GM21717 (cell line): ENCODE measurements at regions not wholly inside any gene's neighbourhood (a gene's known extent, or its start where the extent isn't known, plus 50 kb on each side); places are given as distances from the start of the nearest gene placed in this dataset.
"Not testable (repeated sequence)": the region's sequence is repeated elsewhere in the genome, so short reads cannot be mapped to it uniquely, and the experiment has no call there.

Experiments
- ATAC-seq: cut with Tn5 transposase; IDR thresholded peaks from one replicate; pipeline ENCODE4 v1.9.1; 2021; ENCODE audit warnings: mild to moderate bottlenecking, moderate library complexity; ENCODE audit not compliant: unreplicated experiment

DNA sequence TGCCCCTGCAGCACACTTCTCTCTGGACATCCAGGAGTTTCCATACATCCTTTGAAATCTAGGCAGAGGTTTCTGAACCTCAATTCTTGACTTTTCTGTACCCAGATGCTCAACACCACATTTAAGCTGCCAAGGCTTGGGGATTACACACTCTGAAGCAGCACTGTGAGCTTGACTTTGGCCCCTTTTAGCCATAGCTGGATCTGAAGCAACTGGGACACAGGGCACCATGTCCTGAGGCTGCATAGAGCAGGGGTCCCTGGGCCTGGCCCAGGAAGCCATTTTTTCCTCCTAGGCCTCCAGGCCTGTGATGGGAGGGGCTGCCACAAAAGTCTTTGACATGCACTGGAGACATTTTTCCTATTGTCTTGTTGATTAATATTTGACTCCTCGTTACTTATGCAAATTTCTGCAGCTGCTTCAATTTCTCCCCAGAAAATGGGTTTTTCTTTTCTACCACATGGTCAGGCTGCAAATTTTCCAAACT, 694.0 kb downstream of the DIPK2A start:
- ATAC-seq: no peak

DNA sequence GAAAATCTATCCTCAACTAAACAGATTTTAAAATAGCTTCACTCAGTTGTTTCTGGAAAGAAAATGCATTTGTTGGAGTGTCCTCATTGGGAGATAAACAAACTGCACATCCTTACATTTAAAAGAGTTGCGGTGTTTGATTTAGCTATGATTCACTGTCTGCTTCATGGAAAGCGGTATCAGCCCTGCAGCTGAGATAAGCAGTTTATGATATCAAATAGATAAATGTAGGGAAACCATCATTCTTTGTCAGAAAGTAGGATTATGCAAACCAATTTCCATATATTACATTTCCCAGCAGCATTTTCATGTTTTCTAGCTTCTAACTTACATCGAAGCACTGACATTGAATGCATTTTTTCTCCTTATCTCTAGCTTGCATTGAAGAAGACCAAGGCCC, 698.9 kb downstream of the DIPK2A start:
- ATAC-seq: no peak

DNA sequence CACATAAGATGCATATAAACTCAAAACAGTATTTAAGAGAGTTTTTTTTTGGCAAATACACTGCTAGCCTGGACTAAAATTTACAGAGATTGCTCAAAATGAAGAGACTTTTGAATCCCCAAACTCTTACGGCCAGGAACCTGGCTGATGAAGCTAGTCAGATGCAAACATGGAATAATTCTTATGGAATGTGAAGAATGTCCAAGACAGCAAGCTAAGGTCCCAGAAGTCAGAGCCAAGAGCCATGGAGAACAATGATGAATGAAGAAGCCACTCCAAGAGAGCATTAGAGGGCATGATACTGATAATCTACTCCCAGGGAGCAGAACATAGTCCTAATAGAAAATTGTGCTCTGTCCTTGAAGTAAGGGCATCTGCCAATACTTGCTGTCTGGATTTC, 705.5 kb downstream of the DIPK2A start:
- no peak for ATAC-seq

DNA sequence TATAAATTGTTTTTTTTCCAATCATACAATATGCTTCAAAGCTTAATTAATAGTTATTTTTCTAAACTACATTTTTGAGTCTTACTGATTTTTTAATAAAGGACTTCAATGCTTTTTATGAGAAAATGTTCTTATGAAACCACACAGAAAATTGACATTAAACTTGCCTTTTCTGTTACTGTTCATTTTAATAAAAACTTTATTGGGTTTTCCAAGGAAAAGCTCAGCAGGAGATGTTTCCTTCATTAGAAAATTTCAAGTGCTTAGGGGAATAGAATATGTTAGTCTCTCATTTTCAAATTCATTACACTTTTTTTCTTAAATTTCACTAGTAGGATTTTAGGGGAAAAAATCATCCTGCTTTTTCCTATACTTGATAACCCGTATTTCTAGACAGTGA, 711.4 kb downstream of the DIPK2A start:
- no peak for ATAC-seq

DNA sequence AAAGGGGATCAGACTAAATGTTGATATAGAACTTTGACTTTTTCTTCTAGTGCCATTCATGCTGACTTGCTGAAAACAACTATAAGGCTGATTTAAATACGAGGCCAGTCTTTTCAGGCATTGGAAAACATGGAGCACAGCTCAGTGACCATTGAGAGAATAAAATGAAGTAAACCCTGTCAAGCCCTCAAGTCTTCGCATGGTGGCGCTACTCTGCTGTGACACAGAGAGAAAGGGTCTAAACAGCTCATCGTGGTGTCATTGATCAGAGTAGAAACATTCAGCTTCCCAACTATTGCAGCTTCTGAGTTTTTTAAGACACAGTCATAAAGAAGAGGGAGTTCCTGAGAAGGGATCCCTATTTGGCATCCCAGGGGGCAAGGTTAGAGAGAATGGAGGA, 716.2 kb downstream of the DIPK2A start:
- no peak for ATAC-seq

DNA sequence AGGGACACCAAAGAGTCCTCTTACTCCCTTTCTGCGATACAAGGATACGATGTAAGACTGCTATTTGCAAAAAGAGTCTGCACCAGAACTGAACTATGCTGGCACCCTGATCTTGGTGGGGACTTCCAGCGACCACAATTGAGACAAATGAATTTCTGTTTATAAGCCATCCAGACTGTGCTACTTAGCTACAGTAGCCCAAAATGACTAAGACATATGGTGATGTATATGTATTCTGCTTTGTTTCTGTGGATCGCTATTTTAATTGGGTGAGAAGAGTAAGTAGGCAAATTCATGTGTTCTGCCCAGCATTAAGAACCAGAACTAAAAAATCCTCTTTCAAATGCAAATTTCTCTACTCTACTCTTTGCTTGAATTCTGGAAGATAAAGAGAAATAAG, 720.9 kb downstream of the DIPK2A start:
- ATAC-seq: no peak

DNA sequence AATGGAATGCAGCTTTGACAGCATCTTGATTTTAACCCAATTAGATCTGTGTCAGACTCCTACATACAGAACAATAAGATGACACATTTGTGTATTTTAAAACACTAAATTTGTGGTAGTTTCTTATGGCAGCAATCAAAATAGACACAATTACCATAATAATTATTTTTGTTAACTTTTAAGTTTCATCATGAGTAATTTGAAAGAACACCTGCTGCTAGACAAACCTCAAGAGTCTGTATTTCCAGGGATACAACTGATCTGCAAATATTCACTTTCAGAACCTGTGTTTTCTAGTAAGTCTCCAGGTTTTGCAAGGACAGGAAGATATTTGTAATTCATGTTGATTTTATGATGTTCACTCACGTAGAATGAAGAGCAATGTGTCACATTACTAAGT, 736.8 kb downstream of the DIPK2A start:
- no peak for ATAC-seq

DNA sequence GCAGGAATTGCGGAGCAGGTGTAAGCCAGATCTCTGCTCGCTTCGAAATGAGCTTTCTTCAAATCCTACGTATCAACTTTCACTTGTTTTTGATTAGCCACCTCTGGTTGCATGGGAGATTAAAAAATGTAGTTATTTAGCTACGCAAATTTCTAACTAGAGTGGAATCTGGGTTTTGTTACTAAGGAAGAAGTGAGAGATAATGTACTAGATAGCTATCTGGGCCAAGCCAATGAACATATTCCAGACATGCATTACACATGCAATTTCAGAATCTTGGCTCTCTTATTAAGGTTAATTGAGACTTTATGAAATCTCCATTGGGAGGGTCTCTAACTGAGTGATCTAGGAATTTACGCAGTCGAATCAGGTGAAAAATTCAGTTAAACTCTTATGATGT, 765.7 kb downstream of the DIPK2A start:
- no peak for ATAC-seq

DNA sequence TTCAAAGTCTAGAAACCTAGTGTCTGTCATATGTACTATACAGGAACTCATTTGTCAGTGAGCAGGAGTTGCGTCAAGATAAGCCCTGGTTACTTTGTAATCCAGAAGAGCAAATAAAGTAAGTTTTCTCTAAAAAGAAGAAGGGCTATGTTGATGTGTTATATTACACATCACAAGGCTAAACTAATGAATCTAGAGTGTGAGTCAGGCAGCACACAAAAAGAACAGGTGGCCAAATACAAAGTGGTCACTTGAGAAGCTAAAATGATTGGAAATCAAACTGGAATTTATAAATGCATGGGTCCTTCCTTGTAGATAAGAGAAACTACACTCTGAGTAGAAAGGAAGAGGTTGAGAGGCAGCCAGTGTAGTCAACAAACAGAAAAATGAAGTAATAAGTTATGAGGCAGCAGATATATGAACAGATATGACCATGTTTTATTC, 771.6 kb downstream of the DIPK2A start:
- ATAC-seq: no peak

DNA sequence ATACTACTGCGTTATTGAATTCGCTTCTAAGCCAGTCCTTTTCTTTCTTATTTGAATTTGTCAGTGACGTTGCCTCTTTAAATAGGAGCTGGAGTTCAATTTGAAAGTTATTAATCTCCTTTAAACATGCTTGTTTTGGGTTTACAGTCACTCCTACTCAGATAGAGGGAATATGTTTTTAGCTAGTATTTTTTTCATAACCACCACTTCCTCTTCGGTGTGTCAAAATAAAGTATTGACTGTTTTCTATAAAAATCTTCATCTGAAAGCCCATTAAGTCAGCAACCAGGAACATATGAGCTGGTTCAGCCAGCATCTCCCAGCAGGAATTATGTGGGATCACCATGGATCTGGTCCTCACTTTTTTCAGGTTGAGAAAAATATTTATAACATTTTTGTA, 772.9 kb downstream of the DIPK2A start:
- ATAC-seq: no peak

DNA sequence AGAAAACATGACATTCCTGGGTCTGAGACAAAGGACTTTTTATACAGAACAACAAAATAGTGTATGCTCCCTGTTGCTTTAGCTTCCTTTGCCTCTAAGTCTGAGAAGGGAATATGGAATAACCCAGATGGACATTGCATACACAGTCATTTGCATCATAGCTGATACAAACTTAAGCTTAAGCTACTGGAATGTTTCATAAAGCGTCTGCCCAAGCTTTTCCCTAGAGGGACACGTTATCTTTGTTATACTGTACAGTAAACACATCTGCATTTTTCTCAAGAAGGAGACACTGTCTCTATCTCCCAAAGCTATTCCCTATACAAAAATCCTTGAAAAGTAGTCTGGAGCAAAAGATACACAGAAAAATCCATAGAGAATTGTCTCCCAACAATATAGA, 775.0 kb downstream of the DIPK2A start:
- no peak for ATAC-seq

DNA sequence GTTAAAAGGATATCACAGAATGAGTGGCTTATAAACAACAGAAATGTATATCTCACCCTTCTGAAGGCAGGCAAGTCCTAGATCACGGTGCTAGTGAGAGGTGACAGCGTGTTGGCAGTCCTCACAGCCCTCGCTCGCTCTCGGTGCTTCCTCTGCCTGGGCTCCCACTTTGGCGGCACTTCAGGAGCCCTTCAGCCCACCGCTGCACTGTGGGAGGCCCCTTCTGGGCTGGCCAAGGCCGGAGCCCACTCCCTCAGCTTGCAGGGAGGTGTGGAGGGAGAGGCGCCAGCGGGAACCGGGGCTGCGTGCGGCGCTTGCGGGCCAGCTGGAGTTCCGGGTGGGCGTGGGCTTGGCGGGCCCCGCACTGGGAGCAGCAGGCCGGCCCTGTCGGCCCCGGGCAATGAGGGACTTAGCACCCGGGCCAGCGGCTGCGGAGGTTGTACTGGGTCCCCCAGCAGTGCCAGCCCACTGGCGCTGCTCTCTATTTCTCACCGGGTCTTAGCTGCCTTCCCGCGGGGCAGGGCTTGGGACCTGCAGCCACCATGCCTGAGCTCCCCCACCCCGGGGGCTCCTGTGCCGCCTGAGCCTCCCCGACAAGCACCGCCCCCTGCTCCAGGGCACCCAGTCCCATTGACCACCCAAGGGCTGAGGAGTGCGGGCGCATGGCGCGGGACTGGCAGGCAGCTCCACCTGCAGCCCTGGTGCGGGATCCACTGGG, 778.1 kb downstream of the DIPK2A start:
- not testable (repeated sequence) for ATAC-seq

DNA sequence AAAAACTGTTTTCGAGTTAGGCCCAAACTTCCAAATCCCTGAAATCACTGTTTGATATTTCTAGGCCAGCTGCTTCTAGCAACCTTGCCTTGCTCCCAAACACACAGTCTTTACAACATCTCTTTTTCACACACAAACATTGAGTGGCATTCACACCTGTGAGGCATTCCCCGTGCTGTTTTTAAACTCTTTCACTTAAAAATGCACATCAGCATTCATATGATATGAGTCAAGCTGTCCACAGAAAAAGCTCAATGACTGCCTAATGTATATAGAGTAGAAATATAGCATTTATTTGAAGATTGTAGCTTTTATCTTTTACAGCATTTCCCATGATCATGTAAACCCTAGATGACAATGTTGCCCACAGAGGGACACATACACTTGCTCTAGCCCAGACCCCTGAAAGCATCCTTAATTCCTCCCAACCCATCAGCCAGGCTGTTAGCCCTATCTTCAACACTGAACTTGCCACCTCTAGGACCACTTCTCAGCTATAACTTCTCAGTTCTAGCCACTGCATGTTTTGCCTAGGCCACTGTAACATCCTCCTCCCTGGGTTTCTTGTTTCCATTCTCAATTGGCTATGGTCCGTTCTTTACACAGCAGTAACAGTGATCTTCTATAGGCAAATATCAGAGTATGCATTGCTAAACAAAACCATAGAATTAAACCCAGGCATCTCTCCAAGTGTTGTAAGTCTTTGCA, 782.6 kb downstream of the DIPK2A start:
- ATAC-seq: no peak

DNA sequence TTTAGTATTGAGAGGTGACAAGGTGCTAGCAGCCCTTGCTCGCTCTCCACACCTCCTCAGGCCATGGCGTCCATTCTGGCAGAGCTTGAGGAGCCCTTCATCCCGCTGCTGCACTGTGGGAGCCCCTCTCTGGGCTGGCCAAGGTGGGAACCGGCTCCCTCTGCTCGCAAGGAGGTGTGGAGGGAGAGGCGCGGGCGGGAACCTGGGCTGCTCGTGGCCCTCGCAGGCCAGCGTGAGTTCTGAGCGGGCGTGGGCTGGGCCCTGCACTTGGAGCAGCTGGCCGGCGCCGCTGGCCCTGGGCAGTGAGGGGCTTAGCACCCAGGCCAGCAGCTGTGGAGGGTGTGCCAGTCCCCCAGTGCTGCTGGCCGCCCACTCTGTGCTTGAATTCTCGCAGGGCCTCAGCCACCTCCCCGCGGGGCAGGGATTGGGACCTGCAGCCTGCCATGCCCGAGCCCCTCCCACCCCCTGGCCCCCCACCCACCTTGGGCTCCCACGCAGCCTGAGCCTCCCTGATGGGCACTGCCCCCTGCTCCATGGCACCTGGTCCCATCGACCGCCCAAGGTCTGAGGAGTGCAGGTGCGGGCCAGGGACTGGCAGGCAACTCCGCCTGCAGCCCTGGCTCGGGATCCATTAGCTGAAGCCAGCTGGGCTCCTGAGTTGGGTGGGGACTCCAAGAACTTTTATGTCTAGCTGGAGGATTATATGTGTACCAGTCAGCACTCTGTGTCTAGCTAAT, 785.2 kb downstream of the DIPK2A start:
- ATAC-seq: no peak

DNA sequence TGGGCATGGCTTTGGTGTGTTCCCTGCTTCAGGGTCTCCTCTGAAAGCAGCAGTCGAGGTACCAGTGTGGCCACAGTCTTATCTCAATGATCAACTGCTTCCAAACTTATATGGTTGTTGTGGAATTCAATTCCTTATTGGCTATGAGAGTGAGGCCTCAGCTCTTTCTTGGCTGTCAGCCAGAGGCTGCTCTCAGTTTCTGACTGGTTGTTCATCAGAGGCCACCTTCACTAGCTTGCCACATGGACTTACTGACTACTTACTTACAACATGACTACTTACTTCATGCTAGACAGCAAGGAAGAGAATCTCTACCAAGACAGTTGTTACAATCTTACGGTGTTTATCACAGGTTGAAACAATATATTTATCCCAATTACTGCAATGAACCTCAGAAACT, 789.2 kb downstream of the DIPK2A start:
- no peak for ATAC-seq

DNA sequence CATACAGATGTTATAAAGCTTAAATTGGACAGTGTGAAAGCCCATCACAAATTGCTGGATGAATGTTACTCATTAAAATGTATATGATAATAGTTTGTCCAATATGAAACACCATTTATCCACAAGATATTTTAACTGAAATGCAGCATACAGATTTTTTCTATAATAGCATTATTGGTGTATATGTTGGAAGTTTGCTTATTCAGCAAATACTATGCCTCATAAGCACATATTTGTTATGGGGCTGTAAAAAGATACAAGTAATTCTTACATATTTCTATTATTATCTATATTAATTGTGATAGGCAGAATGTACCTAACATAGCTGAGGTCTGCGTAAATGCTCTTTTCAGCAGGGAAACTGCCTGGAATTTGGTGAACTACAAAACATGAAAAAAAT, 790.5 kb downstream of the DIPK2A start:
- no peak for ATAC-seq

DNA sequence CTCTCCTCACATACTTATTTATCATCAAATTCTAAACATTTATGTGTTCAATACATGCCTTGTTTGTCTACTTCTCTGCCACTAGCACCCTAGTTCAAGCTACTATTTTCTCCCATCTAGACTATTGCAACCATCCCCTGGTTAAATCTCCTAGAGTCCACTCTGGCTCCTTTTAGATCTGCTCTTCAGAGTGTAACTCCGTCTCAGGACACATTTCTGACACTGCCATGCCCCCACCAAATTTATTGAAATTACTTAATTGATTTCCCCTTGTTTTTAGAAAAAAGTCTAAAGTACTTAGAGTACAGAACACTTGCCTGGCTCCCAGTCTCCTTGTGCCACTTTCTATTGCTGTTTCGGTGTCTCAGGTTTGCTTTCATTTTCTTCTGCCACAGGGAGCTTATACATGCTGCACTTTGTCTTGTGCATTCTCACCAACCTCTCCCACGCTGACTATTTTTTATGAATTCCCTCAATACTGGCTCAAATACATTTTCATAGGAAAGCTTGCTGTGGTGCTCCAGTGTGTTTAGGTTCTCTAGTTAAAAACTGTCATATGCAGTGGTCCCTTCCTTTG, 792.3 kb downstream of the DIPK2A start:
- ATAC-seq: peak; percentile 91

DNA sequence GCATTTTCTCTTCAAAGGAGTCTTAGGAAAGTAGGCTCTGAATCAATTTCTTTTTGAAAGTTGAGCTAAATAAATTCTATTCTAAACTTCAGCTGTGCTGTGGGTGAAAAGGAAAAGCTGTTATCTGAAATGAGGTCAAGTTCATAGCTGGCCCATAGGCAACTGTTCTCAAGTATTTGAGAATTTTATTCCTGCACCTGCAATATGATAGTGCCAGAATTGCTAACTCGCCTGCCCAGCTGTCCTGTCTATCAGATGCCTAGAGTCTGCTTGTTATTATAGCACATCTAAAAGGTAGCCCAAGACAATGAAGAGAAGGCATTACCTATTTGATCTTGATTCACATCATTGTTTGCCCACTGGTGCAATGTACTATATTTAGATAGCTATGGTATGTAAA, 798.7 kb downstream of the DIPK2A start:
- ATAC-seq: no peak

DNA sequence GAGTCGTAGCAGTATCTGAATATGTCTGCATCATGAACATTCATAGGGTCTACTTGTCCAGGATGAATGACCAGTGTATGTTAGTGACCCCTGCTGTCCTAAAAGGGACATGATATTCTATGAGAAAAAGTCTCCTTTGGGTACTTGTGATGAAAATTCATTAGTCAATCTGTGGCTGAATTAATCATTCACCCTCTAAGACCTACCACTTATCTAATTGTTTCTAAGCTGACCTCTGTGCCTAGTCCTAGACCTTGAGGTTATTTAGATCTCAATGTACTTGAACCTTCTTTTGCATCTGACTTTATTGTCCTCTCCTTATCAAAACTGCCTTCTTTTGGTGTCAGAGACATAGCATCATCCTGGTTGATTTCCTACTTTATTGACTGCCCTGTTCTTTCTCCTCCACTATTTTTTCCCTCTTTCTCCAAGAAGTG, 799.3 kb downstream of the DIPK2A start:
- ATAC-seq: no peak

DNA sequence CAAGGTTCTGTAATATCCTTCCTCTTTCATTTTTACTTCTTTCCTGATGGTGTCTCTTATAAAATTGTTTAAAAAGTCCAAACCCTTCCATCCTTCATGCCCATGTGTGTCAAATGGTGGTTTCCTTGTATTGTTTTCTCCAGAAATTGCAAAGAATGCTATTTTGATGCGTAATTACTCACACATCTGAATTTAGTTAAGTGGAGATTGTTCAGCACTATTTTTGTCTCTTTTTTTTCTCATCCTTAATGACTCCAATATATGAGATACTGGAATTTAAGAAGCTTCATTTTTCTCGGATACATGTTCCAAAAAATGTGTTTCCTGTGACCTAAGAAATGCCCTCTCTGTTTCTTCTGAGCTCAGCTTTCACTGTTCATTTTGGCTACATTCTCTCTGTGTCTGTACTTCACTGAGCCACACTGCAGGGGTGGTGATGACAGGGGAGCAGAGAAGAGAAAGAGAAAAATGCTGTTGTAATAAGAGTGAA, 799.8 kb downstream of the DIPK2A start:
- no peak for ATAC-seq

DNA sequence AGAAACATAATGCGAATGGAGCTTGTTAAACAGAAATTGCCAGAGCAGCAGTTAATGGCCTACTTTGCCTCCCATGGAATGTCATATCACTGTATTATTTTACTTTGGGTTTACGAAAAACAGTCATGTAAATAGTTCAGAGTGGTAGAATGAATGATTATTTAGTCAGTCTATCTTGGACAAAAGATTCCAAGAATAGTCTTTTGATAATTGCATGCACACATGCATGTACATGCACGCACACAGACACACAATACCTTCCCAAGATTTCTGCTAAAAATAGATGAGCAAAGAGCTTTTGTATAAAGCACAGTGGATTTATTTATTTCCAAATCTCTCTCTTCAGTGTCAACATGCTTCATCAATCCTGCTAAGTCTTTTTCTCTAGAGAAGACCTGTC, 800.7 kb downstream of the DIPK2A start:
- ATAC-seq: no peak
